ENCODE measurements at regions not wholly inside any gene's neighbourhood (a gene's known extent, or its start where the extent isn't known, plus 50 kb on each side); places are given as distances from the start of the nearest gene placed in this dataset.

- BruUV-seq (replicated peaks), result no TSS peak
- no peak overlapping the region for H4K8ac ChIP-seq (ENCODE audit: low read depth in 2 of 2, low read length in 2 of 2)
- WGBS, 2 experiments (ENCODE audit: extremely low coverage in 2 of 2, insufficient read length in 1 of 2), result no CpG with 5 or more reads among the region's 3 CpGs
- no peak overlapping the region for H3K4me3 ChIP-seq (ENCODE audit: insufficient read depth, low read depth, low read length)
- H3K9me1 ChIP-seq (ENCODE audit: insufficient read depth, low read length), result no peaks in the 10 kb centered on the region
- H3K56ac ChIP-seq (ENCODE audit: extremely low read depth, insufficient read depth, low read length), result no peak overlapping the region
- DNase-seq, result no peak
- TF ChIP-seq RAD21 (IDR thresholded peaks at IDR 0.05; ENCODE audit: low read length) (no peak), BHLHE40 (IDR thresholded peaks at IDR 0.05; ENCODE audit: low read depth, low read length) (no peak), POLR2A (IDR thresholded peaks at IDR 0.05; ENCODE audit: low read depth, low read length) (no peak), RFX5 (IDR thresholded peaks at IDR 0.05; ENCODE audit: low read depth, low read length) (no peak), CTCF (conservative IDR thresholded peaks at IDR 0.05; ENCODE audit: low read depth, low read length) (no peak)
- no peaks in the 10 kb centered on the region for H3K79me1 ChIP-seq (ENCODE audit: low read depth in 1 of 2, low read length in 2 of 2)
- no peaks in the 10 kb centered on the region for H4K20me1 ChIP-seq (ENCODE audit: insufficient read depth, low read length)
- ATAC-seq (ENCODE audit: low read depth), result no peak
- in situ Hi-C loops (cut with MboI; ENCODE audit: low sequenced_read_pairs), result no loop called here
- H3K27me3 ChIP-seq (ENCODE audit: control insufficient read depth, insufficient read depth, low read length), result no peaks in the 10 kb centered on the region
- no peak overlapping the region for H3K23ac ChIP-seq (ENCODE audit: low read depth, low read length)
- no peak overlapping the region for H2AK9ac ChIP-seq (replicated peaks; ENCODE audit: low read depth, low read length, poor library complexity)
- H2BK5ac ChIP-seq (ENCODE audit: low read depth, low read length, poor library complexity, severe bottlenecking), result no peak overlapping the region
- no peak overlapping the region for H4K91ac ChIP-seq (ENCODE audit: insufficient read depth, low read depth, low read length)
- intact Hi-C loops (cut with micrococcal nuclease), result no loop called here
- ChIA-PET POLR2A (ENCODE audit: unreplicated experiment) (no interaction called here), CTCF (no interaction called here)
- H3K4me1 ChIP-seq (ENCODE audit: control insufficient read depth, insufficient read depth, low read length), result no peaks in the 10 kb centered on the region
- no peak overlapping the region for H2BK20ac ChIP-seq (ENCODE audit: low read depth, low read length)
- H3K4me2 ChIP-seq (ENCODE audit: low read depth, low read length), result no peak overlapping the region
- H2AFZ ChIP-seq (replicated peaks; ENCODE audit: low read length, poor library complexity), result no peak overlapping the region
- H3K14ac ChIP-seq (replicated peaks; ENCODE audit: low read depth, low read length), result no peak overlapping the region
- H3K18ac ChIP-seq (ENCODE audit: low read depth, low read length), result no peak overlapping the region
- H3K4ac ChIP-seq (ENCODE audit: low read depth, low read length), result no peak overlapping the region
- no peaks in the 10 kb centered on the region for H3K36me3 ChIP-seq (ENCODE audit: control insufficient read depth, insufficient read depth, low read length)
- peaks cover 34% of the 10 kb centered on the region for H3K9me3 ChIP-seq (ENCODE audit: control insufficient read depth, insufficient read depth, low read length)
- H2AK5ac ChIP-seq (ENCODE audit: low read depth, low read length), result no peak overlapping the region
- H4K5ac ChIP-seq (ENCODE audit: low read depth, low read length), result no peak overlapping the region
- no peak overlapping the region for H3K9ac ChIP-seq (ENCODE audit: low read depth, low read length)
- H2BK120ac ChIP-seq (ENCODE audit: low read depth, low read length), result no peak overlapping the region
- no peak overlapping the region for H2BK15ac ChIP-seq (ENCODE audit: low read depth, low read length)
- dilution Hi-C loops (cut with HindIII; ENCODE audit: low sequenced_read_pairs, unreplicated experiment), result no loop called here
- H3K27ac ChIP-seq (ENCODE audit: insufficient read depth, low read length), result no peak overlapping the region
These were observed 382.4 kb downstream of the VRK1 start for GRCh38 chr14:97179573-97179972.

Data from IMR-90 (cell line).